ENCODE measurements at regions not wholly inside any gene's neighbourhood (a gene's known extent, or its start where the extent isn't known, plus 50 kb on each side); places are given as distances from the start of the nearest gene placed in this dataset.

DNA sequence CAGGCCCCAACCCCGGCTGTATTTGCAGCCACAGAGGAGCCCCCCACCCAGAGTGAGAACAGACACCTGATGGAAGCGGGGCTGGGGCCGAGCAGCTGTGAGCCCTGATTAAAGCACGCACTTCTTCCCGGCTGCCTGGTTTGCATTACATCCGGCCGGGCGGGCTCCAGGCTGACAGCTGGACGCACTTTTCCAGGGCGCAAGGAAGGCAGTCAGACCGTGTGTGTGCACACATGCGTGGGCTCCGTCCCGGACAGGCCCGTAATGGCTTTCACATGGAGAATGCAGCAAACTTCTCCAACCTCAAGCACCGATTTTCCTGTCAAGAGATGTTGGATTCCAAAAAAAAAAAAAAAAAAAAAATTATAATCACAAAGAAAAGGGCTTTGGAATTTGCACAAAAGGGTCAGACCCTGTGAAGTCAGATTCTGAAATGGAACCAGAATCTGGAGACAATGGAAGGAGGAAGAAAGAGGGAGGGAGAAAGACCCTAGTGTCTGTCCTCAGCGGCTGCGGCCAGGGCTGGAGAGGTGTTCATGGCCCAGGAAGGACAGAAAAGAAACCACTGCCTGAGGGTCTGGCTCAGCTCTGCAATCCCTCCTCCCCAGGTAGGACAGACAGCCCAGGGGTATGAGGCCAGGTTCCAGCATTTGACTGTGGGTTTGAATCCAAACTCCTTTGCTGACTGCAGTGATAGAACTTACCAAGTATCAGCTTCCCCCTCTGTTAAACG is 365.5 kb downstream of the MN1 start:
- no peak for ATAC-seq

DNA sequence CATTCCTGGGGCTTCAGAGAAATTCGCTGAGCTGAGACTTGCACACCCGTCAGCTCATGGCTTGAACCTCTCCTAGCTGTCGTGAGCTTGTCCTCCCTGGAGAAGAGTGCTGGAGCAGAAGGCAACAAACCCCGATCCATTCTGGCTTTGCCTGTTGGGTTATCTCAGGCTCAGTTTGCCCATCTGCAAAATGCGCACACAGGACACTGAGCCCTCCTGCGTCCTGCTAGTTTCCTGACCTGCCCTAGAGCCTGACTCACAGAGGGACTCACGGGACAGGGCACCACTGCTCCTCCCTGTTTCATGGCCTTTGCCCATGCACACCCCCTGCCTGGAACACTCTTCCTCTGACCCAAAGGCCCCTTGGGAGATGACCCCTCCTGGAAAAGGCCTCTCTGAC is 365.0 kb downstream of the MN1 start:
- ATAC-seq, result no peak

DNA sequence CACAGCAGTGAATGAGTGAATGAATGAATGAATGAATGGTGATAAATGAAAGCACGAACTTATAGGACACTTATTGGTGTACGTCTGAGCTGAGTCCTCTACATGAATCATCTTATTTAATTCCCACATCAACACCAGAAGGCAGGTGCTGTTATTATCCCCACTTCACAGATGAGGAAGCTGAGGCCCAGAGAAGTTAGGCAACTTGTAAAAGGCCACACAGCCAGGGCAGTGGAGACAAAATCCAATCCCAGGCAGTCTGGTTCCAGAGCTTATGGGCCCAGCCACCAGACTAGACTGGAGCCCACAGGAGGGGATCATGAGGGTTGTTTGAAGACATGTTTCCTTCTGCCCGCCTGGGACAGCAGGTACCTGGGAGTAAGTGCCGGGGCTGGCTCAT is 364.0 kb downstream of the MN1 start:
- no peak for ATAC-seq

DNA sequence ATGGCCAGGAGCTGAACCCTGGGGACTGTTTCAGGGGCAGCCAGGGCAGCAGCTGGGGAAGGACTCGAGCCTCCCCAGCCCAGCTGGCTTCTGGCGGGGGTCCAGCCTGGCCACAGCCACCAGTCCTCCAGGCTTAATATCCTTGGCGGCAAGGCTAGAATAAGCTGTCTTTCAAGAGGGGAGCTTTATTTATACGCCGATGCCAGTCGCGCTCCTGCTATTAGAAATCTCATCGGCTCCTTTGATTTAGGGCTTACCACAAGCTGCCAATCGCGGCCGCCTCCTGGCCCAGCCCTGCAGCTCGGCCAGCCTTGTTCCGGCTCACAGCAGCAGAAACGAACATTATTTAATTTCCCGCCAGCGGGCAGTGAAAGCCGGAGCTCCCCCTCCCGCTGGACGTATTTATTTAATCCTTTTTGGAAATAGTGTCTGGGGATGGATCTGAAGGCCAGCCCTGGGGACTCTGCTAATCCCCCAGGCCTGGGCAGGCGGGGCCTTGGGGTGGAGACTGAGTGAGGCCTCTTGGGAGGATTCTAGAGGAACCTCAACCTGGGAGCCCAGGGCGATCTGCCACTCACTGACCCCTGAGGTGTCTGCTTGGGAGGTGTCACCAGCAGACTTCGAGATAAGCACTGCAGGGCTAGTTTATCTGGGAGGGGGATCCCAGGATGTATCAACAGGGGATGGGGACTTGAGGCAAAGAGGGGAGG is 363.1 kb downstream of the MN1 start:
- peak; percentile 7 for ATAC-seq

DNA sequence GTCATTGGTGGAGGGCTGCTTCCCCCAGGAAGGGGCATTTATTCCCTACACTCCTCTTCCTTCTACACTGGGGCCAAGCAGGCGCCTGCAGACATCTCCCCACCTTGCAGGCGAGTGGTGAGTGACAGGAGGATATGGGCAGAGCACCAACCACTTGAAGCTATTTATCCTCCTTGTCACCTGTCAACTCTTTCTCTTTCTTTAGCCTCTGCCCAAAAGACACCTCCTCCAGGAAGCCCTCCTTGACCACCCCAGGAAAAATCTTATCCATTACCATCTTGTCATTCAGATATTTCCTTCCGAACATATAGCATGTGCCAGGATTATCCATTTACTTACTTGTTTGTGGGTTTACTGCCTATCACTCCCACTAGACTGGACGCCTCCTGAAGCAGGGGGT is 362.4 kb downstream of the MN1 start:
- no peak for ATAC-seq

DNA sequence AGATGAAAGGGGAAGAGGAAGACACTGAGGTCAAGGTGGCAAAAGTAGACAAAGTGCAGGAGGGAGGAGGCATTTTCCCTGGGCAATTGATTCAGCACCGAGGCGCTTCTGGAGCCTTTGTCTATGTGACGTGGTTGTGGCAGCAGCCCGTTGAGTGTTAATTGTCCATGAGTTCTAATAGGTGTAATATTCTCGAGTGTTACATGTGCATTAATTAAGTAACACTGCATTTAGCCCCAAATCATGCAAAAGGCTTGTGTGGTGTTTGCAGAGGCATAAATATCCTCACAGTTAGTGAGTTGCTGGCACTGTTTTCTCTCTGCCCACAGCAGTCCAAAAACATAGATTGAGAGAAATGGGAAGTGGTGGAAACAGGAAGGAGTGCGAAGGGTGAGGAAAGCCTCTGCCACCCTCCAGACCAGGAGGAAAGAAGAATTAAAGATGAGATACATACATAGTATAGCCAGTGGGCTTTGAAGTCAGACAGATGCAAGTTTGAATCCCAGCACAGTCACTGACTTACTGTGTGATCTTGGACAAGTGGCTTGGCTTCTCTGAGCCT is 361.2 kb downstream of the MN1 start:
- ATAC-seq, result no peak

DNA sequence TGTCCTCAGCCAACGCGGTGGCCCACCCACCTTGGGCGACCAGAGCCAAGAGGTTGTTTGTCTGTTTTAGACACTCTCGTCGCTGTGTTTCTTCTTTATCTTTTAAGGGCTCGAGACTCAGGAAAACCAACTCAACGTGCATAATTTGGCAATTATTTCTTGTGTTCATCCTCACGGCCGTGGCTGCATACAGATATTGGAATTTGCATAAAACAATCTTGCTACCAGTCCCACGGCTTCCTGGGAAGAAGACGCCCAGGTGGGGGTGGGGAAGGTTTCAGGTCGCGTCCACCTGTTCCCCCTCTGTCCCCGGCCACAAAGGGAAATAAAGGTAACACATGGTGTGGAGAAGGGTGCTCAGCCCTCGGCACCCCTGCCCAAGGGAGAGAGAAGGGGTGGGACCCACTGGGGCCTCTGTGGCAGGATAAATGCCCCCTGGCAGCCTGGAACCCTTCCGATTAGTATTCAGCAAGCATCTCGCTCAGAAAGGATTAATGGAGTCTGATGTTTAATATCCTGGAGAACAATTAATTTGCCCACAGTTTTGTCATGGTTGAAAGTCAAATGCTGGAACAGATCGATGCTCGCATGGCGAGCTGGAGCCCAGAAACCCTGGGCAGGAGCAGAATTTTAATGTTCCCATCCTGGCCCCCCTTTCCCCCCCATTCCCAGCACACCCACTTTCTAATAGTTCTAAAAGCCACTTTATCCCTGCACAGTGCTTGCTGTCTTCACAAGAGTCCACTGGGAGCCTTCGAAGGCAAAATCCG is 359.7 kb downstream of the MN1 start:
- no peak for ATAC-seq

DNA sequence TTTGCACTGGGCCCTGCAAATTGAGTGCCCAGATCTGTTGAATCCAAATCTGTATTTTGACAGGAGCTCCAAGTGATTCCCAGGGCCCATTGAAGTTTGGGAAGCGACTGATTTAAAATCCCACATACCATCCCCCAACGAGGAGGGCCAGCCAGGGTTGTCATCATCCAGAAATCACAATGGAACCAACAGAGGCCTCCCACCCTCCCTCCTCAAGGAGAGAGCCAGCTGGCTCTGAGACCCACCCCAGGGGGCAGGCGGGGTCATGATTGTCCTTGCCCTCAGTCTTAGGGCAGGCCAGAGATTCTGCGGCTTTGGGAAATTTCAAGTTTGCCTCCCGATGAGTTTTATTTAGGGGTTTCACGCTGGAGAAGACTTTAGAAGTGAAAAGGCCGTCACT is 358.2 kb downstream of the MN1 start:
- ATAC-seq, result no peak

DNA sequence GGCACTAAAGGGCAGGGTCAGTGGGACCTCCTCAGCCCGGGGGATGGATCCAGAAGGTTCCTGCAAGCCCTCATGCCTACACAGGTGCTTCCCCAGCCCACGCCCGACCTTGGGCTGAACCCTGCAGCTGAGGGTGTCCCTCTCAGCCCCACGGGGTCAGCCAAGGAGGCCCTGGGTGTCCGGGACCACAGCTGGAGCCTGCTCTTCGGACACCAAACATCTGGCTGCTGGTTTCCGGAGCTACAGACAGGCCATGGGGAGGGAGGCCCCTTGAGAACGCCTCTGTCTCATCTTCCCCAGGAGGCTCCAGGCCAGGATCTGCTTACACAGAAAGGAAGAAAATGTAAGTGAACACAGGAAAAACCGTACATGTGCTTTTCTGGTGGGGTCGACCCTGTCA is 355.7 kb downstream of the MN1 start:
- ATAC-seq, result no peak

DNA sequence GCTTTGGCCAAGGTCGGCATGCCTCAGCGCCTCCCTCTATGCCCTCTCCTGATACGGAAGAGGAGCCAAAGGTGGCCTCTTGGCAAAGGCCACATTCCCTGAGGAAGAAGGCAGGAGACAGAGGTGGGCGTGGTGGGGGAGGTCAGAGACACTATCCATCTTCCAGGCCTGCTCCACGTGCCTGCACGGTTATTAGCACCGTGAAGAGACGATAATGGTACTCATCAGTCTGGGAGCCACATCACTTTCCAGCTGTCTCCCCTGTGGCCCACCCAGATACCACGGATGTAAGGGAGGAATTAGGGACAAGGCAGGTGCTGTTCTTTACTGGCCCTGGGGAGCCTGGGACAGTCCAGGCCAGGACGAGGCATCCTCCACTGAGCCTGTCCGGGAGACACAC is 354.3 kb downstream of the MN1 start:
- no peak for ATAC-seq

DNA sequence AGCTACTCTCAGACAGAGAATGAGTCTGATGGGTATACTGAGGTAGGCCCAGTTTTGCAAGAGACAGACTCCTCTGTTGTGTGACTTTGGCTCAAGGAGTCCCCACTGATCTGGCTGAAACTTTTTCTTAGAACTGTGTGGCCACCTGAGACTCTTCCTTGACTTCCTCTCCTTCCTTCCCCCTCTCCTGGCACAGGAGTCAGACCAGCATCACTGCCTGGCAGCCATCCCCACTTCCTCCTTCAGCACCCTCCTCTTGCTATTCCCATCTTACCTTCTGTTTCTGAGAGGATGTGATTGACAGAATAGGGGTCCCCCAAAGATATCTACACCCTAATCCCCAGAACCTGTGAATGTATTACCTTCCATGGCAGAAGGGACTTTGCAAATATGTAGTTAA is 351.1 kb downstream of the MN1 start:
- ATAC-seq, result no peak

DNA sequence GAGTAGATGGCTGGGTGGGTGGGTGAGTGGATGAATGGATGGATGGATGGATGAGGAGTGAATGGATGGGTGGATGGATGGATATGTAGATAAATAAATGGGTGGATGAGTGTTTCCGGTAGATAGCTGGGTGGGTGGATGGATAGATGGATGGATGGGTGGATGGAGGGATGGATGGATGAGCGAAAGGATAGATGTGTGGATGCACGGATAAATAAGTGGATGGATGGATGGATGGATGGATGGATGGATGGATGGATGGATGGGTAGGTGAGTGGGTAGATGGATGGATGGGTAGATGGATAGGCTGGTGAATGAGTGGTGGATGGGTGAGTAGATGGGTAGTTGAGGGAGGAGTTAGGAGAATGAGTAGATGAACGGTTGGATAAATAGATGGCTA is 349.3 kb downstream of the MN1 start:
- no peak for ATAC-seq

DNA sequence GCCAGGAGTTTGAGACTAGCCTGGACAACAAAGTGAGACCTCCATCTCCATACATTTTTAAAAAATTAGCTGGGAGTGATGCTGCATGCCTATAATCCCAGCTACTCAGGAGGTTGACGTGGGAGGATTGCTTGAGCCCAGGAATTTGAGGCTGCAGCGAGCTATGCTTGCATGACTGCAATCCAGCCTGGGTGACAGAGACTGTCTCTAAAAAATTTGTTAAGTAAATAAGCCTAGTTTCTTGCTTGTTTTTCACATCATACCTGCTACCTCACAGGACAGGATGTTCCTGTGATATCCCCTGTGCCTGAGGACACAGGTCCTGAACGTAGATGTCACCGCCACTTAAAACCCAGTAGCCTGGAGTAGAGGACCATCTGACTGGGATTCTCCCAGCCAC is 348.6 kb downstream of the MN1 start:
- no peak for ATAC-seq

DNA sequence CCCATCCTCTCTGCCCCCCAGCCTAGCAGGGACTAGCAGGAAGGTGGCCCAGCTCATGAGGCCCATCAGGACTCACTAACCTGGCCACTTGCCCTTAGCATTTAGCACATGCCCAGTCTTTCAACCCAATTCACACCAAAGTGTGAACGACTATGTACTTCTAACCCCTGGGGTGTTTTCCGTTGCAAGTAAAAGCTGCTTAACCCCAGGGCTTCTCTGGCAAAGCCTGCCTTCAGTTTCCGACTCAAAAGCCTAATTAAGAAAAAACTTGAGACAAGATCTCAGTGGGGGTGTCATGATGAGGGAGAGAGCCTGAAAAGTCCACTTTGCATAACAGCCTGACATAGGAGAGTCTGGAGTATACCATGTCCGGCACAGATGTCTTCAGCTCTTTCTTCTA is 347.8 kb downstream of the MN1 start:
- ATAC-seq, result no peak

DNA sequence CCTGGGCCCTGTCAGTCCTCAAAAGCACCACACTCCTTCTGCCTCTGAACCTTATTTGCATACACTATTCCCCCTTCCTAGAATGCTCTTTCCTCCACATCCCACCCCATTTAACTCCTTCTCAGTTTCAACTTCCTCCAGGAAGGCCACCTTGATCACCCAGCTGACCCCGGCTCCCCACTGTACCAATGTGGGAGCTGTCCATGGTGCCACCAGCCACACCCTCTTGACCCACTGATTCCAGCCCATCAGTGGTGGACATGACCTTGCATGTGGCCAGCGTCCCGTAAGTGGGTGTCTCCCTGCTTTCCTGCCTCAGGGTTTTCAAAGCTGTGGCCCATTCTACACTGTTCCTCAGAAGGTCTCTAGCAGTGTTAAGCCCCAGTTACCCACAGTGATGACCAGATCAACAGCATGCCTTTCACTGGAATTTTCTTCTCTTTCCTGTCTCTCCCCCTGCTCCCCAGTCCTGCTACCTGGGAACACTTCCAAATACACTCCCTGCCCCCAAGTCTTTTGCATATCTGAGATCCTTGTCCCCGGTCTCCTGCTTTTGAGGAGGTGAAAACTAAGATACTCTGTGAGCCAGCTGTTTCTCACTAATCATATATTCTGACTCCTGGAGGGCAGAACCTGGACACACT is 346.6 kb downstream of the MN1 start:
- no peak for ATAC-seq

DNA sequence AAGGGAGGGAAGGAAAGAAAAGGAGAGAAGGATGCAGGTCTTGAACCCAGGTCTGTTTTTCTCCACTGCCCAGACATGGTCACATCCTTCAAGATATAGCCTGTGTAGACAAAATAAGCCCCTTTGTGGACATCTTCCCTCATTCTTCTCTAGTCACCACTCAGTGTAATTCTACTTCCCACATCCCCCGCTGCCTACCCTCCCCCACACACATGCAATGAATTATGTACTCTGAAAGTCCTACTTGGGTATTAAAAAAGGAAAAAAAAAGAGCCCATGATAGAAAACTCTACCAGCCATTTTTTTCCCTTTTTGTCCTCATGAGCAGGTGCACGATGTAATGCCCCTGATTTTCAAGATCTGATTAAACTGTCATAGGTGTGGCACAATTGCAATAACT is 346.0 kb downstream of the MN1 start:
- ATAC-seq, result no peak

DNA sequence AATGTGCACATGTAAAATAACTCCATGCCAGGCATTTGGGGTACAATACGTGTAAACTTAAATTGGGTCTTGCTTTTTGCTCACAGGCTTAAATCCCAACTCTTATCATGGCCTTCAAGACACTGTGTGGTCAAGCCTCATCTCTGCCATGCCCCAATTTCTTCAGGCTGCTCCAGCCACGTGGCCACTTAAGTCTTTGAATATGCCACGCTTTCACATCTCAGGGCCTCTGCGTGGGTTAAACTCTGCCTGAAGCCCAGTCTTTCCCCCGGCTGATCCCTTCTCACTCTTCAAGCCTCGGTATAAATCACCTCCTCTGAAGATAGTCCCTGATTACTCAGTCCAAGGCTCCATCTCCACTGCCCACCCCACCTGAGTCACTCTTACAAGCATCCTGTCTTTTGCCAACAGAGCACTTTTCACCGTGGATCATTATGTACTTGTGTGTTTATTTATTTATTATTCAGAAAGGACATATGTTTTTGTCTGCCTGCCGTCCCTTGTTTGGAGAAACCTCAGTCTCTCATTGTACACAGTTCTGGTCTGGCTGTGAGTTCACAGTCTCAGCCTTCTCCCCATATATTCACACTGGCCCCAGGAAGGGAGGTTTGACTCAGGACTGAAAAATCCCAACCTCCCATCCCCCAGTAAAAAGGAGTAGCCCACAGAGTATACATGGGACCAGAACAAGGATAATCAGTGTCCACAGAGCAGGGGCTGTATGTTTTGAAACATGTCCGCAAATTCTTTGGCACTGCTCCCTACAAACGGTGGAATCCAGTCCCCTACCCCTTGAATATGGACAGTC is 344.7 kb downstream of the MN1 start:
- ATAC-seq, result peak; percentile 11

DNA sequence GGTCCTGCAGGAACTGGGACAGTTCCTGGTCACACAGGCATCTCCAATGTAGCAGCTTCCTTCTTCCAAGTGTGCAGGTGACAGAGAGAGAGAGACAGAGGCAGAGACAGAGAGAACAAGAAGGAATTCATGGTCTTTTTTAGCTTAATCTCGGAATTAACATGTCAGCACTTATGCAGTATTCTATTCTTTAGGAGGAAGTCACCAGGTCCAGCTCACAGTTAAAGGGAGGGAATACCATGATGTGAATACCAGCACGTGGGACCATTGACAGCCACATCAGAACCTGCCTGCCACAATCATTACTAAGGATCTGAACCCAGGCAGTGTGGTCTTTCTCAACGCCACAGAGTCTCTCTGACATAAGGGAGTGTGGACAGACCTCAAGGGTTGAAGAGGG is 341.6 kb downstream of the MN1 start:
- ATAC-seq, result no peak

DNA sequence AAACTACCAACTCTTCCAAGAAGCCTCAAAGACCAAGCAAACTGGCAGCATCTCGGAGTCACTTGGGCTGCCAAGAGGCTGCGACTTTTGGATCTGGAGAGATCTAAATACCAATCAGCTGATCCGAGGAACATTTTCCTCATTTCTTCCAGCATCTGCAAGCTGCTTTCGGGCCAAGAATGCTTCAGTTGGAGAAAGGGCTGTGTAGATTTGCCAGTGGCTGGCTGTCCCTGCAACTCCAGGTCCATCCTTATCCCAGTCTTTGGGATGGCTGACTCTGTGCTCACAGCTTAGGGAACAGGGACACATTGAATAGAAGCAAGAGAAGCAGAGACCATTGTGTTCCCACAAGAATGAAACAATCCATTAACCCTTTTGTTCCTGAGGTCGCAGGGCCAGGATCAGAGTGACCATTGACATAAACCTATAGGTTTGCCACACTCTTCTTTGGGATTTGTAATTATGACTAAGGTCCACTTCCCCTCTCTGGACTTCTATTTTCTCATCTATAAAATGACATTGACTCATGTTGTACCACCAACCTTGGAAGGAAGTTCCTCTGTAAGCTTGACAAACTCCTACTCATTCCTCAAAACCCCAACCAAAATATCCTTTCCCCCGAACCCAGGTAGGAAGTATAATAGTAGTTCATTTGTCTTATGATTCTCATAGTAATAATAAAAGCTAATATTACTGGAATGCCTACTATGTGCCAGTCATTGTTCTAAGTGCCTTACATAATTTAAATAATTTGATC is 340.8 kb downstream of the MN1 start:
- ATAC-seq, result no peak

DNA sequence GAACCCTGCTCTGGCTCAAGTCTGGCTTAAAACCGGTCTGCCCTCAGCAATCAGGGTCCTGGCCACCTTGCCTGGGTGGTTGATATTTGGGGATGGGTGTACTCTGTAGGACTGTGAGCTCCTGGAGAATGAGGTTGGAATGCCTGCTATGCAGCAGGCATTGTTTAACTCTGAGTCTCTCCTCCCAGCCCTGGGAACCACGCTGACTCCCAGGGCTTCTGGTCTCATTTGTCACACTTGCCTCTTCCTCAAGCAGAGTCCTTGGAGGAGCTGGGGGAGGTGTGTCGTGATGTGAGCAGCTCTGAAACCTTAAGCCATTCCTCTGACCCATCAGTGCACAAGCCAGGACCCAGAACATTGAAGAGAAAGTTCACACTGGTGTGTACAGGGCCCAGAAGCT is 340.1 kb downstream of the MN1 start:
- no peak for ATAC-seq

DNA sequence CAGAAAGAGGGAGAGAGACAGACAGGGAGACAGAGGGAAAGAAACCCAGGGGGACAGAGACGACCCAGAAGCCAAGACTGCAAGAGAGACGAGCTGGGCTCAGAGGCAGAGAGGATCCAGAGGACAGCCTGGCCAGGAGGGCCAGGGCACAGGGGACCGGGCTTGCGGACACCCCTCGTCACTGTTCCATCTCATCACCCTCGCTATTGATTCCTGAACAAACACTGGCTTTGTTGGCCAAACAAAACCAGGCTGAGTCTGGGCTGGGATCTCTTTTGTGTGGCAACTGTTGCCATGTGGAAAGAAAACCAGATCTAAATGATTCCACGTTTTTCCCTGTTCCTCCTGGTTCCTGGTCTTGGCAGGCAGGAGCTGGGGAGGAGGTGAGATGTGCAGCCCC is 339.4 kb downstream of the MN1 start:
- ATAC-seq, result no peak
